GM10248 (cell line): ENCODE measurements at regions not wholly inside any gene's neighbourhood (a gene's known extent, or its start where the extent isn't known, plus 50 kb on each side); places are given as distances from the start of the nearest gene placed in this dataset.

Source experiments
- CTCF ChIA-PET: fragments of 300-600 bp; sonication (Branson Sonifier 250); formaldehyde crosslinking; extraction: SDS; loops from one replicate; lab custom pipeline; 2021; ENCODE audit warnings: antibody characterized with exemption; lab: Yijun Ruan, JAX
- POLR2A ChIA-PET: fragments of 350-650 bp; sonication (Branson Sonifier 250); formaldehyde crosslinking; extraction: SDS; loops from one replicate; lab custom pipeline; 2020; ENCODE audit warnings: antibody characterized with exemption; lab: Yijun Ruan, JAX
- DNase-seq: peaks from one replicate; pipeline ENCODE4 v3.0.0; 2012; ENCODE audit errors: extremely low spot score
- TF ChIP-seq, protein P1 (sequence below): IDR thresholded peaks from 2 replicates; pipeline ENCODE4 v1.5.1; 2012; ENCODE audit warnings: mild to moderate bottlenecking, low read depth; ENCODE audit errors: extremely low read depth, missing control alignments, control extremely low read depth

DNA sequence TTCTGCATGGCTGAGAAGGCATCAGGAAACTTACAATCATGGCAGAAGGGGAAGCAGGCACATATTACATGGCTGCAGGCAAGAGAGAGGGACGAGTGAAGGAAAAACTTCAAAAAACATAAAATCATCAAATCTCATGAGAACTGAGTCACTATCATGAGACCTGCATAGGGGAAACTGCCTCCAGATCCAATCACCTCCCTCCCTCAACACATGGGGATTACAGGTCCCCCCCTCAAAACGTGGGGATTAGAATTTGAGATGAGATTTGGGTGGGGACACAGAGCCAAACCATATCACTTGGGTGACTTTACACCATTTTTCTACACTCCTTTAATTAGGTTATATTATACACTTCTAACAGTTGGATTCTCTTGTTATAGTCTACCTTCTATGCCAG lies 490.7 kb upstream of the KCND2 start:
- ChIA-PET POLR2A (no interaction called here), CTCF (no interaction called here)
- TF ChIP-seq, protein P1, sequence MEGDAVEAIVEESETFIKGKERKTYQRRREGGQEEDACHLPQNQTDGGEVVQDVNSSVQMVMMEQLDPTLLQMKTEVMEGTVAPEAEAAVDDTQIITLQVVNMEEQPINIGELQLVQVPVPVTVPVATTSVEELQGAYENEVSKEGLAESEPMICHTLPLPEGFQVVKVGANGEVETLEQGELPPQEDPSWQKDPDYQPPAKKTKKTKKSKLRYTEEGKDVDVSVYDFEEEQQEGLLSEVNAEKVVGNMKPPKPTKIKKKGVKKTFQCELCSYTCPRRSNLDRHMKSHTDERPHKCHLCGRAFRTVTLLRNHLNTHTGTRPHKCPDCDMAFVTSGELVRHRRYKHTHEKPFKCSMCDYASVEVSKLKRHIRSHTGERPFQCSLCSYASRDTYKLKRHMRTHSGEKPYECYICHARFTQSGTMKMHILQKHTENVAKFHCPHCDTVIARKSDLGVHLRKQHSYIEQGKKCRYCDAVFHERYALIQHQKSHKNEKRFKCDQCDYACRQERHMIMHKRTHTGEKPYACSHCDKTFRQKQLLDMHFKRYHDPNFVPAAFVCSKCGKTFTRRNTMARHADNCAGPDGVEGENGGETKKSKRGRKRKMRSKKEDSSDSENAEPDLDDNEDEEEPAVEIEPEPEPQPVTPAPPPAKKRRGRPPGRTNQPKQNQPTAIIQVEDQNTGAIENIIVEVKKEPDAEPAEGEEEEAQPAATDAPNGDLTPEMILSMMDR = no peak
- DNase-seq = no peak

DNA sequence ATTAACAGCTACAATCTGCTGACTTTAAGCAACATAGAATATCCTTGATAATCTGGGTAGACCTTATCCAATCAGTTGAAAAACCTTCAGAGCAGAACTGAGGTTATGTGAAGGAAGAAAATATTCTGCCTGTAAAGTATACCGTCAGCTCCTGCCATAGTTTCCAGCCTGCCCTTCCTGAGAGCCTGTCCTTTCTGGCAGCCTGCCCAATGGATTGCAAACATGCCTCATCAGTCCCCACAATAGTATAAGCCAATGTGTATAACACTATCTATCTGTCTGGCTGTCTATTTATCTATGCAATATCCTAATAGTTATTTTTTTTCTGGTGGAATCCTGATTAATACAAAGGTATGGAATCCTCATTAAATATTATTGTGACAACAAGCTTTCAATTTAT lies 489.2 kb upstream of the KCND2 start:
- no peak for DNase-seq
- POLR2A ChIA-PET = no interaction called here
- CTCF ChIA-PET = interaction anchor here (1.3 kb wide), 1 partner anchor 18 kb away, joined by 4 read pairs; no protein-coding TSS in a partner anchor
- TF ChIP-seq, protein P1 = no peak

DNA sequence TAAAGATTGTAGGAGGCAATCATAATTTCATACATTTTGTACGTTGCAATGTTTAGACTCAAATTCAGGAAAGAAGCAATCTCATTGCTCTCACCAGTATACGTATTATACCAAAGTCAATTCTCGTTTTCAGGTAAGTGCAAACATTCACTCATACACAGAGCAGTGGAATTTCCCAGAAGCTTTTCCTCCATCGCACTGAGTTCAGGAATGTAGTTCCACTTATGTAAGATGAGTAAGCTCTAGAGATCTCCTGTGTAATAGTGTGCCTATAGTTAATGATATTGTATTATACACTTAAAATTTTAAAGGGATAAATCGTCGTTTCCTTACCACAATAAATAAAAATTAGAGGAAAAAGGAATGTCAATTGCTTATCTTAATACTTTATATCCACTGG lies 470.8 kb upstream of the KCND2 start:
- POLR2A ChIA-PET = no interaction called here
- no peak for DNase-seq
- TF ChIP-seq, protein P1 = no peak
- CTCF ChIA-PET = no interaction called here

DNA sequence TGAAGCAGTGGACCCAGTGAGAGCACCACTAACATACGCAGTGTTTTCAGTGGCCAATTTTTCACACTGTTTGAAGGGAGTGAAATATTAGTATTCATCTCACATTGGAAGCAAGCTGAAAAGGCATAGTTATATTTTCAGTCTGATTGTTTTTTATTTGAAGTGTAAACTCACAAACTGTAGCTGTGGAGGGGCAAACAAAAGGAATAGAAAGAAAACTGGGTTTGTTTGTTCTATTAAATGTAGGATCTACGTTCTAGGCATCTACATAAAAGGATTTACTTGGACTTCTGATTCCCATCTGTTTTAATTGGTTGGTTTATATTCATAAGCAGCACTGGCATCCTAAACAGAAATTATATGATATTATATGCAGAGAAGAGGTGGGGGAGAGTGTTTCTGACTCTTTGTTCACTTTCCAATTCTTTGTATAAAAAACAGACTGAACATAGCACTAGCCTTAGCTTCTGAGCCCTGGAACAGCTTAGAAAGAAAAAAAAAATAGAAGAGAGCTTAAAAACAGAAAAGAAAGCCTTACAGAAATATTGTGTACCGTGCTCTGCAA lies 447.8 kb upstream of the KCND2 start:
- TF ChIP-seq, protein P1 = no peak
- ChIA-PET CTCF (no interaction called here), POLR2A (no interaction called here)
- DNase-seq = no peak

DNA sequence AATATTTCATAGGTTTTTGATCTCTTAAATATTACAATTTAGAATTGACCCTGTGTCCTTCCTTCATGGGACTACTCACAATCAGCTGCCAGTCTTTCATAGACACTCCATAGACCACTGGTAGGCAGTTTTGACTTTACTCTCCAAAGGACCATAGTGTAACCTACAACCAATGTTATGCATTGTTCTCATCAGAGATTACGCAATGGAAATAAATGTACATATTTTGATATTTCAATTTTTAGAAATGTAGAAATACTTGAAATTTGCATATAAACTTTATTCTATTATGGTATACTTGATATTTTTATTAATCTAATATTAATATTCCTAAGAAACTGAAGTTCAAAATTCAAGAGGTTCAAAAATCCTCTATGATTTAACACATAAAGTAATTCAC lies 446.4 kb upstream of the KCND2 start:
- no peak for DNase-seq
- CTCF ChIA-PET = no interaction called here
- TF ChIP-seq, protein P1 = no peak
- POLR2A ChIA-PET = no interaction called here

DNA sequence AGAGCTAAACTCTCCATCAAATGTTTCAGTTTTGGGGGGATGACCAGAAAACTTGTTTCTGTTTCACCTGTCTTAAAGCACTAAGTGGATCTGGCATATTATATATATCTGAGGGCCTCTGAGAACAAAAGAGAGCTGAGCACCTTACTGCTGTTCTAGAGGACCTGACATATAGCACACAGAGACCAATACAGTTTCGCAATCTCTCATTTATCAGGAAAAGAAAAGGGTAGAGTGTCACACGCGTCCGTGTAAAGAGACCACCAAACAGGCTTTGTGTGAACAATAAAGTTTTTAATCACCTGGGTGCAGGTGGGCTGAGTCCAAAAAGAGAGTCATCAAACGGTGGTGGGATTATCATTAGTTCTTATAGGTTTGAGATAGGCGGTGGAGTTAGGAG lies 434.5 kb upstream of the KCND2 start:
- ChIA-PET POLR2A (no interaction called here), CTCF (no interaction called here)
- TF ChIP-seq, protein P1 = no peak
- DNase-seq = no peak
